ENCODE measurements at regions not wholly inside any gene's neighbourhood (a gene's known extent, or its start where the extent isn't known, plus 50 kb on each side); places are given as distances from the start of the nearest gene placed in this dataset.

GRCh38 chr18:55779691-55780585 lies 191.9 kb upstream of the TCF4 start:
- DNase-seq (no peak), ATAC-seq (no peak)
- Mint-ChIP-seq H3K36me3 (peaks cover 2% of the 10 kb centered on the region), H3K4me3 (no peak overlapping the region), H3K9me3 (ENCODE audit: low read depth) (no peaks in the 10 kb centered on the region), H3K27ac (no peak overlapping the region), H3K27me3 (peaks cover 43% of the 10 kb centered on the region), H3K4me1 (peaks cover 4% of the 10 kb centered on the region)
- CTCF ChIA-PET, result interaction anchor here (1.1 kb wide), 1 partner anchor 364 kb away, joined by 3 read pairs; no protein-coding TSS in a partner anchor

GRCh38 chr18:55778788-55779690 lies 191.0 kb upstream of the TCF4 start:
- CTCF ChIA-PET, result no interaction called here
- Mint-ChIP-seq H3K9me3 (ENCODE audit: low read depth) (no peaks in the 10 kb centered on the region), H3K4me3 (no peak overlapping the region), H3K36me3 (peaks cover 2% of the 10 kb centered on the region), H3K4me1 (peaks cover 4% of the 10 kb centered on the region), H3K27ac (no peak overlapping the region), H3K27me3 (peaks cover 43% of the 10 kb centered on the region)
- DNase-seq (no peak), ATAC-seq (no peak)

GRCh38 chr18:55777666-55778304 lies 189.8 kb upstream of the TCF4 start:
- Mint-ChIP-seq H3K27me3 (peaks cover 43% of the 10 kb centered on the region), H3K4me1 (peaks cover 4% of the 10 kb centered on the region), H3K36me3 (peaks cover 2% of the 10 kb centered on the region), H3K9me3 (ENCODE audit: low read depth) (no peaks in the 10 kb centered on the region), H3K27ac (no peak overlapping the region), H3K4me3 (no peak overlapping the region)
- no peak for DNase-seq
- ATAC-seq, result no peak
- CTCF ChIA-PET, result no interaction called here

GRCh38 chr18:55775972-55776371 lies 188.0 kb upstream of the TCF4 start:
- H3K36me3 Mint-ChIP-seq, result peaks cover 2% of the 10 kb centered on the region
- no peak for DNase-seq
- no peak for ATAC-seq
- no peak overlapping the region for H3K4me3 Mint-ChIP-seq
- H3K27me3 Mint-ChIP-seq, result peaks cover 33% of the 10 kb centered on the region
- CTCF ChIA-PET, result no interaction called here
- peaks cover 4% of the 10 kb centered on the region for H3K4me1 Mint-ChIP-seq
- H3K27ac Mint-ChIP-seq, result no peak overlapping the region
- H3K9me3 Mint-ChIP-seq (ENCODE audit: low read depth), result peaks cover 4% of the 10 kb centered on the region

GRCh38 chr18:55774505-55774904 lies 186.5 kb upstream of the TCF4 start:
- H3K9me3 Mint-ChIP-seq (ENCODE audit: low read depth), result peaks cover 4% of the 10 kb centered on the region
- ATAC-seq, result no peak
- H3K27ac Mint-ChIP-seq, result no peak overlapping the region
- no peak overlapping the region for H3K4me3 Mint-ChIP-seq
- H3K4me1 Mint-ChIP-seq, result peaks cover 4% of the 10 kb centered on the region
- H3K27me3 Mint-ChIP-seq, result peaks cover 21% of the 10 kb centered on the region
- peaks cover 2% of the 10 kb centered on the region for H3K36me3 Mint-ChIP-seq
- CTCF ChIA-PET, result no interaction called here
- no peak for DNase-seq

GRCh38 chr18:55768255-55768654 lies 180.3 kb upstream of the TCF4 start:
- Mint-ChIP-seq H3K36me3 (no peaks in the 10 kb centered on the region), H3K4me3 (no peak overlapping the region), H3K4me1 (no peaks in the 10 kb centered on the region), H3K9me3 (ENCODE audit: low read depth) (peaks cover 4% of the 10 kb centered on the region), H3K27me3 (no peaks in the 10 kb centered on the region), H3K27ac (no peak overlapping the region)
- CTCF ChIA-PET, result no interaction called here
- no peak for ATAC-seq
- no peak for DNase-seq

GRCh38 chr18:55764386-55764785 lies 176.4 kb upstream of the TCF4 start:
- no peaks in the 10 kb centered on the region for H3K9me3 Mint-ChIP-seq (ENCODE audit: low read depth)
- no peaks in the 10 kb centered on the region for H3K36me3 Mint-ChIP-seq
- no peaks in the 10 kb centered on the region for H3K27me3 Mint-ChIP-seq
- CTCF ChIA-PET, result no interaction called here
- H3K27ac Mint-ChIP-seq, result no peak overlapping the region
- no peak overlapping the region for H3K4me3 Mint-ChIP-seq
- ATAC-seq (no peak), DNase-seq (no peak)
- no peaks in the 10 kb centered on the region for H3K4me1 Mint-ChIP-seq

GRCh38 chr18:55763805-55764204 lies 175.8 kb upstream of the TCF4 start:
- no peaks in the 10 kb centered on the region for H3K27me3 Mint-ChIP-seq
- no peaks in the 10 kb centered on the region for H3K9me3 Mint-ChIP-seq (ENCODE audit: low read depth)
- no peak overlapping the region for H3K27ac Mint-ChIP-seq
- ATAC-seq, result no peak
- no peaks in the 10 kb centered on the region for H3K36me3 Mint-ChIP-seq
- CTCF ChIA-PET, result no interaction called here
- H3K4me3 Mint-ChIP-seq, result no peak overlapping the region
- H3K4me1 Mint-ChIP-seq, result no peaks in the 10 kb centered on the region
- DNase-seq, result no peak

- no peaks in the 10 kb centered on the region for H3K9me3 Mint-ChIP-seq (ENCODE audit: low read depth)
- no peaks in the 10 kb centered on the region for H3K36me3 Mint-ChIP-seq
- CTCF ChIA-PET, result no interaction called here
- no peaks in the 10 kb centered on the region for H3K4me1 Mint-ChIP-seq
- no peak overlapping the region for H3K4me3 Mint-ChIP-seq
- H3K27me3 Mint-ChIP-seq, result no peaks in the 10 kb centered on the region
- no peak for ATAC-seq
- H3K27ac Mint-ChIP-seq, result no peak overlapping the region
- no peak for DNase-seq
Observed at GRCh38 chr18:55763298-55763697, 175.3 kb upstream of the TCF4 start.

- ATAC-seq (no peak), DNase-seq (no peak)
- Mint-ChIP-seq H3K27me3 (no peaks in the 10 kb centered on the region), H3K4me3 (no peak overlapping the region), H3K4me1 (no peaks in the 10 kb centered on the region), H3K36me3 (no peaks in the 10 kb centered on the region), H3K9me3 (ENCODE audit: low read depth) (no peaks in the 10 kb centered on the region), H3K27ac (no peak overlapping the region)
- CTCF ChIA-PET, result no interaction called here
Observed at GRCh38 chr18:55762424-55762823, 174.4 kb upstream of the TCF4 start.

GRCh38 chr18:55753643-55754263 lies 165.8 kb upstream of the TCF4 start:
- ATAC-seq (no peak), DNase-seq (no peak)
- CTCF ChIA-PET, result no interaction called here
- peaks cover 5% of the 10 kb centered on the region for H3K9me3 Mint-ChIP-seq (ENCODE audit: low read depth)
- H3K4me1 Mint-ChIP-seq, result no peaks in the 10 kb centered on the region
- no peak overlapping the region for H3K4me3 Mint-ChIP-seq
- no peaks in the 10 kb centered on the region for H3K36me3 Mint-ChIP-seq
- no peak overlapping the region for H3K27ac Mint-ChIP-seq
- H3K27me3 Mint-ChIP-seq, result no peaks in the 10 kb centered on the region

GRCh38 chr18:55751476-55751875 lies 163.5 kb upstream of the TCF4 start:
- CTCF ChIA-PET, result no interaction called here
- Mint-ChIP-seq H3K4me3 (no peak overlapping the region), H3K9me3 (ENCODE audit: low read depth) (peaks cover 6% of the 10 kb centered on the region), H3K27me3 (no peaks in the 10 kb centered on the region), H3K27ac (no peak overlapping the region), H3K36me3 (no peaks in the 10 kb centered on the region), H3K4me1 (no peaks in the 10 kb centered on the region)
- ATAC-seq, result no peak
- DNase-seq, result no peak

- Mint-ChIP-seq H3K9me3 (ENCODE audit: low read depth) (peaks cover 6% of the 10 kb centered on the region), H3K36me3 (no peaks in the 10 kb centered on the region), H3K4me1 (no peaks in the 10 kb centered on the region), H3K27ac (no peak overlapping the region), H3K27me3 (no peaks in the 10 kb centered on the region), H3K4me3 (no peak overlapping the region)
- CTCF ChIA-PET, result no interaction called here
- ATAC-seq, result no peak
- DNase-seq, result no peak
Observed at GRCh38 chr18:55748227-55748738, 160.3 kb upstream of the TCF4 start.
